ENCODE measurements at regions not wholly inside any gene's neighbourhood (a gene's known extent, or its start where the extent isn't known, plus 50 kb on each side); places are given as distances from the start of the nearest gene placed in this dataset.

DNA sequence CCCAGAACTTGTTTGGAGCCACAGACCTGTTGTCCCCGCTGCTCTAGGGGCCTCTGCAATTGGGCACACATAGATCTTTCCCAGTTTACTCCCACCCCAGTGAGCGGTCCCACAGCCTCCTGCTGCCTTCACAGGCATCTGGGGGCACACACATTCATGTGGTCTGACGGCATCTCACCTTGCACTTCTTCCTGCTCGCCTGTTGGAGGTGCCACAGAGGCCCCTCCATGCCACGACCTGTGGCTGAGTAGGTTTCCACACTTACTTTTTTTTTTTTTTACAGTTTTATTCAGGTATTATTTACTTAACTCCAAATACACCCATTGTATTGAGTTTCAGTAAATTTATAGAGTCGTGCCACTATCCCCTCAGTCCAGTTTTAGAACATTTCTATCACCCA is 68.9 kb upstream of the SEPTIN5 start:
- DNase-seq: no peak
- TF ChIP-seq, protein P1, sequence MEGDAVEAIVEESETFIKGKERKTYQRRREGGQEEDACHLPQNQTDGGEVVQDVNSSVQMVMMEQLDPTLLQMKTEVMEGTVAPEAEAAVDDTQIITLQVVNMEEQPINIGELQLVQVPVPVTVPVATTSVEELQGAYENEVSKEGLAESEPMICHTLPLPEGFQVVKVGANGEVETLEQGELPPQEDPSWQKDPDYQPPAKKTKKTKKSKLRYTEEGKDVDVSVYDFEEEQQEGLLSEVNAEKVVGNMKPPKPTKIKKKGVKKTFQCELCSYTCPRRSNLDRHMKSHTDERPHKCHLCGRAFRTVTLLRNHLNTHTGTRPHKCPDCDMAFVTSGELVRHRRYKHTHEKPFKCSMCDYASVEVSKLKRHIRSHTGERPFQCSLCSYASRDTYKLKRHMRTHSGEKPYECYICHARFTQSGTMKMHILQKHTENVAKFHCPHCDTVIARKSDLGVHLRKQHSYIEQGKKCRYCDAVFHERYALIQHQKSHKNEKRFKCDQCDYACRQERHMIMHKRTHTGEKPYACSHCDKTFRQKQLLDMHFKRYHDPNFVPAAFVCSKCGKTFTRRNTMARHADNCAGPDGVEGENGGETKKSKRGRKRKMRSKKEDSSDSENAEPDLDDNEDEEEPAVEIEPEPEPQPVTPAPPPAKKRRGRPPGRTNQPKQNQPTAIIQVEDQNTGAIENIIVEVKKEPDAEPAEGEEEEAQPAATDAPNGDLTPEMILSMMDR (IDR thresholded peaks at IDR 0.05): no peak

DNA sequence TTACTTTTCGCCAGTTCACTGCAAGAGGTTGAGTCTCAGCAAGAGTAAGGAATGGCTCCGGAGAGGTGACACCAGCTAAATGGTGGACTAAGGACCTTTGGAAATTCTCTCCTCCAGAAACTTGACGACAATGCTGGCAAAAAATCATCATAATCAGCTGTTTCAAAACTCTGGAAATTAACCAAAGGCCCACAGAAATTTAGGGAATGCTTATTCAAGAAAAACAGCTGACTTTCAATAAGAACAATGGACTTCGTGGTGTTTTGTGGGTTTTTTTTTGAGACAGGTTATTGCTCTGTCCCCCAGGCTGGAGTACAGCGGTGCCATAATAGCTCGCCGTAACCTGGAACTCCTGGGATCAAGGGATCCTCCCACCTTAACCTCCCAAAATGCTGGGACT is 68.4 kb upstream of the SEPTIN5 start:
- no peak for DNase-seq

More for the DNA sequence above, 68.9 kb upstream of the SEPTIN5 start:
- Mint-ChIP-seq H3K4me3 (no peak overlapping the region), H3K9me3 (peaks cover 34% of the 10 kb centered on the region), H3K4me1 (peaks cover 5% of the 10 kb centered on the region), H3K27me3 (ENCODE audit: low read depth, poor library complexity) (peaks cover 51% of the 10 kb centered on the region), H3K27ac (no peak overlapping the region), H3K36me3 (ENCODE audit: low read depth) (peaks cover 5% of the 10 kb centered on the region)

DNA sequence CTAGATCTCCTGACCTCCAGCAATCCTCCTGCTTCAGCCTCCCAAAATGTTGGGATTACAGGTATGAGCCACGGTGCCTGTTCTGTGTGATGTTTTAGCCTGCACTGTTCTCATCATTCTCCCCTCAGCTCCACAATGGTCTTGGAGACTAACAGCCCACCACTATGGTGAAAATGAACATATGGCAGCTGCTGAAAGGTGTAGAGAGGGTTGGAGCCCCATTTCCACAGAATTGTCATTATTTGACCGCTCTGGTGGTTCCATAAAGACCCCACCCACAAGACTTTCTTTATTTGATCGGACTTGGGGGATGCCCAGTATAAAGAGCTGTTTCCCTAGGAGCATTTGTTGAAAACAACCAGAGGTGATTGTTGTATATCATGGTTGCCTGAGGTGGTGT is 67.9 kb upstream of the SEPTIN5 start:
- no peak for DNase-seq
- H3K36me3 Mint-ChIP-seq (ENCODE audit: low read depth): peaks cover 5% of the 10 kb centered on the region
- TF ChIP-seq, protein P1 (IDR thresholded peaks at IDR 0.05): no peak
- no peaks in the 10 kb centered on the region for H3K4me1 Mint-ChIP-seq
- H3K27ac Mint-ChIP-seq: no peak overlapping the region
- H3K9me3 Mint-ChIP-seq: peaks cover 37% of the 10 kb centered on the region
- H3K4me3 Mint-ChIP-seq: no peak overlapping the region
- H3K27me3 Mint-ChIP-seq (ENCODE audit: low read depth, poor library complexity): peaks cover 49% of the 10 kb centered on the region

More for the DNA sequence above, 68.4 kb upstream of the SEPTIN5 start:
- Mint-ChIP-seq H3K27ac (no peak overlapping the region), H3K9me3 (peaks cover 37% of the 10 kb centered on the region), H3K27me3 (ENCODE audit: low read depth, poor library complexity) (peaks cover 50% of the 10 kb centered on the region), H3K4me1 (peaks cover 5% of the 10 kb centered on the region), H3K4me3 (no peak overlapping the region), H3K36me3 (ENCODE audit: low read depth) (peaks cover 5% of the 10 kb centered on the region)
- TF ChIP-seq, protein P1 (IDR thresholded peaks at IDR 0.05): no peak

DNA sequence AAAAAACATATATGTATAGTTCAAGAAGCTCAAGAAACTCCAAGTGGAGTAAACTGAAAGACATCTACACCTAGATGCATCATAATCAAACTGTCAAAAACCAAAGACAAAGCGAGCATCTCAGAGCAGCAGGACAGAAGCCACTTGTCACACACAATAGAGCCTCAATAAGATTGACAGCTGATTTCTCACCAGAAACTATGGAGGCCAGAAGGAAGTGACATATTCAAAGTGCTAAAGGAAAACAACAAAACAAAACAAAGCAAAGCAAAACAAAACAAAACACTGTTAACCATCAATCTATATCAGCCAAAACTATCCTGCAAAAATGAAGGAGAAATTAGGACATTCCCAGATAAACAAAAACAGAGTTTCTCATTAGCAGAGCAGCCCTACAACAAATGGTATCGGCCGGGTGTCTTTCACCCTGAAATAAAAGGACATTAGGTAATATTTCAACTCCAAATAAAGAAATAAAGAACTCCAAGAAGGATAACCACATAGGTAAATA is 65.8 kb upstream of the SEPTIN5 start:
- DNase-seq: no peak
- H3K27ac Mint-ChIP-seq: no peak overlapping the region
- H3K4me1 Mint-ChIP-seq: no peaks in the 10 kb centered on the region
- peaks cover 37% of the 10 kb centered on the region for H3K9me3 Mint-ChIP-seq
- peaks cover 53% of the 10 kb centered on the region for H3K27me3 Mint-ChIP-seq (ENCODE audit: low read depth, poor library complexity)
- no peak overlapping the region for H3K4me3 Mint-ChIP-seq
- TF ChIP-seq, protein P1 (IDR thresholded peaks at IDR 0.05): no peak
- H3K36me3 Mint-ChIP-seq (ENCODE audit: low read depth): peaks cover 5% of the 10 kb centered on the region

DNA sequence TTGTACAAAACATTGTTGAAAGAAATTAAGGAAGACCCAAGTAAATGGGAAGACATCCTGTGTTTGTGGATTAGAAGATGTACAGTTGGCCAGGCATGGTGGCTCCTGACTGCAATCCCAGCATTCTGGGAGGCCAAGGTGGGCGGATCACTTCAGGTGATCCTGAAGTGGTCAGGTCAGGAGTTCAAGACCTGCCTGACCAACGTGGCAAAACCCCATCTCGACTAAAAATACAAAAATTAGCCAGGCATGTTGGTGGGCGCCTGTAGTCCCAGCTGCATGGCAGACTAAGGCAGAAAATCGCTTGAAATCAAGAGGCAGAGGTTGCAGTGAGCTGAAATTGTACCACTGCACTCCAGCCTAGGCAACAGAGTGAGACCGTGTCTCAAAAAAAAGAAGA is 62.0 kb upstream of the SEPTIN5 start:
- H3K36me3 Mint-ChIP-seq (ENCODE audit: low read depth): no peaks in the 10 kb centered on the region
- H3K4me3 Mint-ChIP-seq: no peak overlapping the region
- H3K4me1 Mint-ChIP-seq: no peaks in the 10 kb centered on the region
- H3K27ac Mint-ChIP-seq: no peak overlapping the region
- TF ChIP-seq, protein P1 (IDR thresholded peaks at IDR 0.05): no peak
- peaks cover 26% of the 10 kb centered on the region for H3K9me3 Mint-ChIP-seq
- no peak for DNase-seq
- H3K27me3 Mint-ChIP-seq (ENCODE audit: low read depth, poor library complexity): peaks cover 29% of the 10 kb centered on the region

DNA sequence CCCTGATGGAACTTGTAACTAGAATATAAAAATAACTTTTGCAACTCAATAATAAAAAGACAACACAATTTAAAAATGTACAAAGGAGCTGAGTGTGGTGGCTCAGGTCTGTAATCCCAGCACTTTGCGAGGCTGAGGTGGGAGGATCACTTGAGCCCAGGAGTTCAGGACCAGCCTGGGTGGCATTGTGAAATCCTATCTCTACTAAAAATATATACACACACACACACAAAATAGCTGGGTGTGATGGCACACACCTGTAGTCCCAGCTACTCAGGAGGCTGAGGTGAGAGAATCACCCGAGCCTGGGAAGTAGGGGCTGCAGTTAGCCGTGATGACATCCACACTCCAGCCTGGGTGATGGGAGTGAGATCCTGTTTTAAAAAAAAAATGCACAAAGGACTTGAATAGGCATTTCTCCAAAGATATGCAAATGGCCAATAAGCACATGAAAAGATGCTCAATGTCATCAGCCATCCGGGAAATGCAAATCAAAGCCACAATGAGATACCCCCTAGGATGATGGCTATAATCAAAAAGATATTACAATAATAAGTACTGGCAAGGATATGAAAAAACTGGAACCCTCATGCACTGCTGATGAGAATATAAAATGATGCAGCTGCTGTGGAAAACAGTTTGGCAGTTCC is 59.8 kb upstream of the SEPTIN5 start:
- H3K9me3 Mint-ChIP-seq: peaks cover 9% of the 10 kb centered on the region

More for the DNA sequence above, 59.8 kb upstream of the SEPTIN5 start:
- H3K36me3 Mint-ChIP-seq (ENCODE audit: low read depth): no peaks in the 10 kb centered on the region
- H3K27me3 Mint-ChIP-seq (ENCODE audit: low read depth, poor library complexity): peaks cover 29% of the 10 kb centered on the region
- H3K27ac Mint-ChIP-seq: no peak overlapping the region
- H3K4me1 Mint-ChIP-seq: no peaks in the 10 kb centered on the region
- H3K4me3 Mint-ChIP-seq: no peak overlapping the region
- DNase-seq: no peak
- TF ChIP-seq, protein P1 (IDR thresholded peaks at IDR 0.05): no peak

Data from nephron progenitor cell (in vitro differentiated cells).